GM21367 (cell line): ENCODE measurements at regions not wholly inside any gene's neighbourhood (a gene's known extent, or its start where the extent isn't known, plus 50 kb on each side); places are given as distances from the start of the nearest gene placed in this dataset.
"Not testable (repeated sequence)": the region's sequence is repeated elsewhere in the genome, so short reads cannot be mapped to it uniquely, and the experiment has no call there.

Source experiments
- ATAC-seq: cut with Tn5 transposase; IDR thresholded peaks from one replicate; pipeline ENCODE4 v1.9.1; 2021; ENCODE audit not compliant: unreplicated experiment

DNA sequence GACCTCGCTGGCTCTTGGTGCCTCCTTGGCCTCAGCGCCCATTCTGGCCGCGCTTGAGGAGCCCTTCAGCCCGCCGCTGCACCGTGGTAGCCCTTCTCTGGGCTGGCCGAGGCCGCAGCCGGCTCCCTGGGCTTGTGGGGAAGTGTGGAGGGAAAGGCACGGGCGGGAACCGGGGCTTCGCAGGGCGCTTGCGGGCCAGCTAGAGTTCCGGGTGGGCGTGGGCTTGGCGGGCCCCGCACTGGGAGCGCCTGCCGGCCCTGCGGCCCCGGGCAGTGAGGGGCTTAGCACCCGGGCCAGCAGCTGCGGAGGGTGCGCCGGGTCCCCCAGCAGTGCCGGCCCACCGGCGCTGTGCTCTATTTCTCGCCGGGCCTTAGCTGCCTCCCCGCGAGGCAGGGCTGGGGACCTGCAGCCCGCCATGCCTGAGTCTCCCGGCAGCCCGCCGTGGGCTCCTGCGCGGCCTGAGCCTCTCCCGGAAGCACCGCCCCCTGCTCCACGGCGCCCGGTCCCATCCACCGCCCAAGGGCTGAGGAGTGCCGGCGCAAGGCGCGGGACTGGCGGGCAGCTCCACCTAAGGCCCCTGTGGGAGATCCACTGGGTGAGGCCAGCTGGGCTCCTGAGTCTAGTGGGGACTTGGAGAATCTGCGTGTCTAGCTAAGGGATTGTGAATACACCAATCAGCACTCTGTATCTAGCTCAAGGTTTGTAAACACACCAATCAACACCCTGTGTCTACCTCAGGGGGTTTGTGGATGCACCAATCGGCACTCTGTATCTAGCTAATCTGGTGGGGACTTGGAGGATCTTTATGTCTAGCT lies 141.1 kb downstream of the SLCO4C1 start:
- not testable (repeated sequence) for ATAC-seq

DNA sequence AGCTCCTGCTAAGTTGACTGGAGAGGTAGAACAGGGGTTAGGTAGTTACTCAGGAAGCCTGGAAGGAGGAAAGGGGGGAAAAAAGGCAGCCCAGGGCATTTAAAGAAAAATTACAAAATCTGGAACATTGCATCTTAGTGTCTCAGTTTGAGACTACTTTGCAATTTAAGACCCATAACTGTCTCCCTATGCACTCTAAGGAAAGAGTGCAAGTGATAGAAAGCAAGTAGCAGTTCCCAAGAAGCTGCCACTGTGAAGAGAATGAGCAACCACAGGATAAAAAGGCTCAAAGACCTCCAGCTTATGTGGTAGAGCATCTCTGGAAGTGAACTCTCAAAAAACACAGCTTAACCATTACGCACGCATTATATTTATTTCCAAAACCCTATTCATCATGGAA lies 141.8 kb downstream of the SLCO4C1 start:
- no peak for ATAC-seq

DNA sequence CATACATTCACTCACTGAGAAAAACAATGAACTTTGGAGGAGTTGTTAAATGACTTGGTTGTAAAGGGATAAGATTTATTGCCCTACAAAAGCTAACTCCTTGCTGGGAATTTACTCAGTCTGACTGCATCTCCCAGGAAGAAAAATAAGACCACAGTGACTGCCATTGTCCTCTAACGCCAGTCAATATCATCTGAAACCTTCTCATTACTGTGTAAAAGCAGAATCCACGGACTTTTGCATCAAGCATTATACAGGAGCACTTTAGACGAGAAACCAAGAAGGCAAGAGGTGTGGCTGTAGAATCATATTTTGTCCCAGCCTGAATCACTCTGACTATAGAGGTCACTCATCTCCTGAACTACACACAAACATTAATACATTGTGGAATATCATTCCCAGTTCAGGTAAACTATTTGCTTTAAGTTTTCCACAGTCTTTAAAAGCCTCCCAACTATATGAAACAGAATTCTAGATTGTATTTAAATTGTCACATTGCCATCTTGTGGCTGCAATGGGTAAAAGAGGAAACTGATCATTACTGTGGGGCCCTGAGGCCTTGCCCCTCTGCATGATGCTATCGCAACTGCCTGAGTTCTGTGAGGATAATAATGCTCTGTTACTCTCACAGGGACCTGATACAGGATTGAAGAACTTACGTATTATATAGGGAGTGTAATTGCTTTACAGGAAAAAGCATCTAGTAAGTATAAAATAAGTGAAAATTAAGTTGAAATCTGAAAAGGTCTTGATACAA lies 142.9 kb downstream of the SLCO4C1 start:
- peak; percentile 89 for ATAC-seq

DNA sequence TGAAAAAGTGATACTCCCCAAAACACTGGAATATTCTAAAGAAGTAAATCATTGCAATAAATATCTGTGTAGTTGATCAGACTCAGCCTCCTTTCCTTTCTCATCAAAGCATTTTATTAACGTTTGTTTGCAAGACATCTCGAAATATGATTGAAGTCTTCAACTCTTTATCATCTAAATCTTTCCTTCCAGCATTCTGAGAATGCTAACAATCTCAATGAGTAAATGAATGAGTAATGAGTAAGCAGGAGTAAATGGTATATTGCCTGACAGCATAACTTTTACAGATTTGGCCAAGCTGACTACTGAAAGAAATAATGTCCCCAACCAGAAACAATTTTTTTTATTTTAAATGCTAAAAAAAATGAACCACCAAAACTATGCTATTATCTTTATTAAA lies 157.1 kb downstream of the SLCO4C1 start:
- no peak for ATAC-seq

DNA sequence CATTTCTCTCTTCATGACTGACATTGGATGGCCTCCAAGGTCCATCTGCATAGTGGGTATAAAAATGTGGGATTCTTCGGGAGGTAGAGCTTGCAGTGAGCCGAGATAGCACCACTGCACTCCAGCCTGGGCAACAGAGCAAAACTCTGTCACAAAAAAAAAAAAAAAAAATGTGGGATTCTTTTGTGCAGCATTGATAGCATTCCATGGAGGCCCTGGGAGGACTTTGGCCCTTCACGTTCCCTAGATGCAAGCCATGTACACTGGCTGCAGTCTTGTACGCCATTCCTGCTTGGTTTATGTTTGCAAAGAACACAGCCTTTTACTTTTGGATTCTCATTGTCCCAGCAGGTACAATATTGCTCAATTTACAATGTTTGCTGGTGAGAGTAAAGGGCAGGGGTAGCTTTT lies 157.8 kb downstream of the SLCO4C1 start:
- ATAC-seq = no peak

- no peak for ATAC-seq
These were observed 165.2 kb downstream of the SLCO4C1 start for GRCh38 chr5:102130890-102131289.

GRCh38 chr5:102130386-102130785 lies 165.7 kb downstream of the SLCO4C1 start:
- no peak for ATAC-seq

- no peak for ATAC-seq
These were observed 176.8 kb downstream of the SLCO4C1 start for GRCh38 chr5:102119252-102119651.

GRCh38 chr5:102115736-102116135 lies 180.3 kb downstream of the SLCO4C1 start:
- ATAC-seq = no peak

DNA sequence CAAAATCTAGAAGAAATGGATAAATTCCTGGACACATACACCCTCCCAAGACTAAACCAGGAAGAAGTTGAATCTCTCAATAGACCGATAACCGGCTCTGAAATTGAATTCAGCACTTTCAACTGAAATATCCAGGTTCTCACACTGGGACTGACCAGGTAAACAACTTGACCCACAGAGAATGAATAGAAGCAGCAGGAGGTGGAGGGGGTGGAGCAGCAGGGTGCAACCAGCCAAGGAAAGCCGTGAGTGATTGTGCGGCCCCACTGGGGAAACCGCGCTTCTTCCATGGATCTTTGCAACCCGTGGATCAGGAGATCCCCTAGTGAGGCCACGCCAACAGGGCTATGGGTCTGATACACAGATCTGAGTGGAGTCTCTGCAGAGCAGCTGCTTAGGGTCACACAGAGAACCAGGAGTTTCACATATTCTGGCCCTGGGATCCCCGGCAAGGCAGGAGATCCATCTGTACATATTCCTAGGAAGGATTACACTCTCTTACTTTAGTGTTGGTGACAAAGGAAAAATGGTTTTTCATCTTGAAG lies 181.5 kb downstream of the SLCO4C1 start:
- ATAC-seq = no peak

GRCh38 chr5:102107865-102108264 lies 188.2 kb downstream of the SLCO4C1 start:
- no peak for ATAC-seq

GRCh38 chr5:102106599-102106998 lies 189.5 kb downstream of the SLCO4C1 start:
- no peak for ATAC-seq

DNA sequence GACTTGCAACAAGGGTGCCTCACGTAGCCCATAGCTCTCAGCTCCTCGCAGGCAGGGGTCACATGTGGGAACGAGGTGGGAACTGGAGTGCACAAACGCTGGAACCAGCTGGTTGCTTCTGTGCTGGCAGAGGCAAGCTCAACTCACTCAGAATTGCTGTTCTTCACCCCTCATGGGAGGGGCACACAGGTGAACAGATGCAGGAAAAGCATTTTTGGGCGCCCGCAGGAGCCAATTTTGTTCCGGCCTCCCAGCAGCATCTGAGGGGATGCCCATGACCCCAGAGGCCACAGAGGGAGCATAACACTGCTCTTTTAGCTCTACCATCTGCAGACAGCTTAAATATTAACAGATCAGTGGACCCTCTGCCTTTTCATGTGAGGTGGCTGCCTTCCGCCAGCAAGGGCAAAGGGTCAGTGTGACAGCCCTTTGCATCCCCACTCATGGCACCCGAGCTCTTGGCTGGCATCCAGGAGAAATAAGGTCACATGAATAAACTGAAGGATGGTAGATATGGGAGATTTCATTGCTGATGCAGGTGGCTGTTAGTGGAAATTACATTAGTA lies 196.2 kb downstream of the SLCO4C1 start:
- ATAC-seq = no peak

DNA sequence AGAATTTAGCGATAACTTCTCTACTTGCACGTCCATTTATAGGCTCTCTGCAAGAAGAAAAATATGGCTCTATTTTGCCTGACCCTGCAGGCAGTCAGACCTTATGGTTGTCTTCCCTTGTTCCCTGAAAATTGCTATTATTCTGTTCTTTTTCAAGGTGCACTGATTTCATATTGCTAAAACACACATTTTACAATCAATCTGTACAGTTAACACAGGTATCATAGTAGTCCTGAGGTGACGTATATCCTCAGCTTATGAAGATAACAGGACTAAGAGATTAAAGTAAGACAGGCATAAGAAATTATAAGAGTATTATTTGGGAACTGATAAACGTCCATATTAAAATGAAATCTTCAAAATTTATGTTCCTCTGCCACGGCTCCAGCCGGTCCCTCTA lies 197.0 kb downstream of the SLCO4C1 start:
- not testable (repeated sequence) for ATAC-seq

- ATAC-seq = not testable (repeated sequence)
These were observed 197.5 kb downstream of the SLCO4C1 start for GRCh38 chr5:102098606-102099005.

DNA sequence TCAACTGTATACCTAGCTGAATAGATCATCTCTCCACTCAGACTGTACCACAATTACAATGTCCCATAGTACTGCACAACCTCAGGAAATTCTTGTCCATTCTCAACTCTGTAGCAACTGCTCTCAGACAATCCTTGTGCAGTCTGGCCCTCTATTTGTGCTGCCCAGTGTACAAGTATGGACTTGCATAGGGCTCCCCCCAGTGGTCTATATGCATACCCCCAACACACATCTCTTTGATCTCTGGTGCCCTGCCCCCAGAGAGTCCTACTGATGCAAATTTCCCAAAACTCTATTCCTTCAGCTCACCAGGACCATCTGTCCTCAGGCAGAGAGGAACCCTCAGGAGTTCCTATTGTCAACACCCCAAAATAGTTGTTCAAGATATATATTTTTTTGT lies 205.3 kb downstream of the SLCO4C1 start:
- peak; percentile 85 for ATAC-seq

DNA sequence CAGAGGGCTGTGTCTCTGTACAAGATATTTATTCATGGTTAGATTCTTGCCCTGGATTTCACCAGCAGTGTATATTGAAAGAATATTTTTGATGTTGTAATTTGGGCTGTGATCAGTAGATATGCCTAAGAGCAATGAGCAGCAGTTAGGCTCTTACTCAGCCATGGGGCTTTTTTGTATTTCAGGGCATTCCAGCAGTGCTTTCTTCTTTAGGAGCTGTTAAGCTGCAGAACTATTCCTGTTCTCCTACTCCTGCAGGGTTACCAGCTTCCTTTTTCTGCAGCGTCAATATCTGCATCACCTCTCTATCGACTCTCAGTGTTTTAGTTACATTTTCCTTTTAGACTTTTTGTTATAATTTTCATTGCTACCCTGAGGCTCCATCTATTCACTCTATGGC lies 206.2 kb downstream of the SLCO4C1 start:
- no peak for ATAC-seq

GRCh38 chr5:102087906-102088305 lies 208.2 kb downstream of the SLCO4C1 start:
- no peak for ATAC-seq

GRCh38 chr5:102080288-102080687 lies 215.8 kb downstream of the SLCO4C1 start:
- no peak for ATAC-seq

GRCh38 chr5:102077920-102078319 lies 218.2 kb downstream of the SLCO4C1 start:
- ATAC-seq = no peak

DNA sequence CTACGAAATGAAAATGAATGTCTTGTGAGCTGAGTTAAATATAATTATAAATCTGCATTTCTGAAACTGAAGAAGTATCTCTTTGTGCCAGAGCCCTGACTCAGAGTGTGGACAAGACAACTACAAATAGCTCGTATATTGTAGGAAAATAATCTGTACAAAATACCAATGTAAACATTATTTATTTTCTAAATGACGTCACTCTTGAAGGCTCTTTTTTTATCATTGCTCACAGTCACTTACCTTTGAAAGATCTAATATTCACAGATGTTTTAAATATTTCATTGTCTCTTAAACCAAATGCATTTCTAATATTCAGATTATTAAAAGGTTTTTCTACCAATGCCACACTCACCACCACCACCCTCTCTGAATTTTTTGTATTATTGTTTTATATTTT lies 226.1 kb downstream of the SLCO4C1 start:
- no peak for ATAC-seq

DNA sequence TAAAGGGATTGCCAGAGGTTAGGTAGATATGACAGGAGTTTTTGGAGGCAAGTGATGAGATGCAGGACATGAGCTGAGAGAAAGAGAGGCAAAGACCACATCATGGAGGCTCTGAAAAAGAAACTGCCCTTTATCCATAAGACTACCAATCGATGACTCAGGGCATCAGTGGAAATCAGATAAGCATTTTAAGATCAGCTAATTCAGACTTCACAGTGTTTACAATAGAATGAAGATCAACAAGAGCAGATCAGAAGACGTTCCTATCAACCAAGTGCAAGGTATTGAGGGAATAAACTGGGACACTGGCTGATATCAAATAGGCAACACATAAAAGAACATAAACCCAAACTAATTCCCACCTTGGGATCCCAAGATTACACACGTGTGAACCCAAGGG lies 227.2 kb downstream of the SLCO4C1 start:
- ATAC-seq = no peak
